Mucosa of rectum (tissue), 2 donors: ENCODE measurements at regions not wholly inside any gene's neighbourhood (a gene's known extent, or its start where the extent isn't known, plus 50 kb on each side); places are given as distances from the start of the nearest gene placed in this dataset.
"Not testable (repeated sequence)": the region's sequence is repeated elsewhere in the genome, so short reads cannot be mapped to it uniquely, and the experiment has no call there.

Source experiments
- H3K27ac ChIP-seq, 2 donors: one replicate each; pipeline ENCODE4 v1.7.0; 2013; ENCODE audit warnings: inconsistent platforms in 2 of 2, low read depth in 2 of 2, low read length in 2 of 2
- H3K27me3 ChIP-seq, 2 donors: one replicate each; pipeline ENCODE4 v1.7.0; 2013; ENCODE audit warnings: low read length in 2 of 2; ENCODE audit not compliant: control insufficient read depth in 2 of 2, insufficient read depth in 2 of 2
- H3K36me3 ChIP-seq, 2 donors: one replicate each; pipeline ENCODE4 v1.7.0; 2013; ENCODE audit warnings: low read length in 2 of 2; ENCODE audit not compliant: control insufficient read depth in 2 of 2, insufficient read depth in 2 of 2
- H3K4me1 ChIP-seq, 2 donors: one replicate each; pipeline ENCODE4 v1.7.0; 2013; ENCODE audit warnings: low read length in 2 of 2, mild to moderate bottlenecking in 1 of 2; ENCODE audit not compliant: control insufficient read depth in 2 of 2, insufficient read depth in 2 of 2
- H3K4me3 ChIP-seq, 2 donors: one replicate each; pipeline ENCODE4 v1.7.0; 2013; ENCODE audit warnings: low read length in 2 of 2
- H3K9ac ChIP-seq, 2 donors: one replicate each; pipeline ENCODE4 v1.7.0; 2013; ENCODE audit warnings: low read length in 2 of 2, low read depth in 1 of 2, mild to moderate bottlenecking in 1 of 2
- H3K9me3 ChIP-seq, 2 donors: one replicate each; pipeline ENCODE4 v1.7.0; 2013; ENCODE audit warnings: low read length in 2 of 2; ENCODE audit not compliant: control insufficient read depth in 2 of 2
- donor health status: healthy.
- donor health status: Normal muscosa, but diverticular disease.

DNA sequence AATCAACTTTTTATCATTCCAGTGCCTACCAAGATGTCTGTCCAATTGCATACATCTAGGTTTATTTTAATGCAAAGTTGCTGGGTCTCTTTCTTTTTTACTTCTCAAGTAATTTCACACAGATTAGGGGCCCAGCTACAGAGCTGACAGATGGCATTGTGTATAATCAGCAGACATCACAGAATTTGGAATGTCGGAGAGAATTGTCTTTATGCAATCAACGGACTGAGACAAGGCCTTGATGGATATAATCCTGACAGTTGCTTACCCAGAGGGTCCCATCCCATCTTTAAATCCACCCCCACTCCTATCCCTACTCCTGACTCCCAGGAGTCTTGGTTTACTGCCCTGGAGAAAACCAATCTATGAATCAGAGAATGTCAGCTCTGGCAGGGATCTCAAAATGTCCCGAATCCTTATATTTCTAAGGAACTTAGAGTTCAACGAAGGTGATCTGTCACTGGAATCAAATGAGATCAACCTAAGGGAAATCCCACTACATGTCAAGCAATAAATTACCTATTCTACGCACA lies 142.0 kb downstream of the LRATD1 start:
- Histone ChIP-seq H3K36me3 (no peaks in the 10 kb centered on the region), H3K27me3 (no peaks in the 10 kb centered on the region), H3K9ac (no peak overlapping the region), H3K4me3 (no peak overlapping the region), H3K9me3 (no peaks in the 10 kb centered on the region), H3K4me1 (no peaks in the 10 kb centered on the region), H3K27ac (no peak overlapping the region)

DNA sequence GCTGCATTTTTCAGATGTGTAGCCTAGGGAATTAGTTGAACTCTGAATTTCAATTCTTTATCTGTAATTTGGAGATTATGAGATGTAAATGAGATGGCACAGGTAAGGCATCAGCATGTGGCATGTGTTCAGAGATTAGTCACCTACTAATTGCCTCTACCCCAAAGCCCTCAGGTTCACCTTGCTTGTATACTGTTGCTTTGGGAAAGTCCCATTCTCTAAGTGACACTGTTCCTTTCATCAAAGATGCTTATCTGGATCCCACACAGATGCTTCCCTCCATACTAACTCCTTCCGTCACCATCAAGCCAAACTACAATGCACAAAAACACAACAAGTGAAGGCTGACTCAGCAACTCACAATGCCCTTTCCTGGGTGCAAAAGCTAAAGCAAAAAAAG lies 143.7 kb downstream of the LRATD1 start:
- no peaks in the 10 kb centered on the region for H3K36me3 ChIP-seq
- H3K27me3 ChIP-seq = no peaks in the 10 kb centered on the region
- H3K9me3 ChIP-seq = no peaks in the 10 kb centered on the region
- no peak overlapping the region for H3K4me3 ChIP-seq
- no peak overlapping the region for H3K9ac ChIP-seq
- no peak overlapping the region for H3K27ac ChIP-seq
- no peaks in the 10 kb centered on the region for H3K4me1 ChIP-seq

DNA sequence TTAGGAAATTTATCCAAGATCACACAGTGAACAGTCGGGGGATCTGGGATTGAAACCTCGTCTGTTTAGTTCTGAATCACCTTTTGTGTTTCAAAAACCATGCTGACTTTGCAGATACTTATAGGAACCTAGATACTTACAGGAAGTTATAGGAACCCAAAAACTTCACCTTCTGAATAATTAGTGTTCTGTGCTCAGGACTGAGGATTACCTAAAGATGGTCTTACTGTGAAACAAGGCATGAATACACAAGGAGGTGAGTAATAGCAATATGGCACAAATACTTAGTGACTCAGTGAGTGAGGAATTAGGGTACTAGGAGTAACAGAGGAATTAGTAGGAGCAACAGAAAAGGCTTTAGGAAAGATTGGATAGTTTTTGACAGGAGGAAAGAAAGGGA lies 145.5 kb downstream of the LRATD1 start:
- Histone ChIP-seq H3K4me3 (no peak overlapping the region), H3K27ac (no peak overlapping the region)

DNA sequence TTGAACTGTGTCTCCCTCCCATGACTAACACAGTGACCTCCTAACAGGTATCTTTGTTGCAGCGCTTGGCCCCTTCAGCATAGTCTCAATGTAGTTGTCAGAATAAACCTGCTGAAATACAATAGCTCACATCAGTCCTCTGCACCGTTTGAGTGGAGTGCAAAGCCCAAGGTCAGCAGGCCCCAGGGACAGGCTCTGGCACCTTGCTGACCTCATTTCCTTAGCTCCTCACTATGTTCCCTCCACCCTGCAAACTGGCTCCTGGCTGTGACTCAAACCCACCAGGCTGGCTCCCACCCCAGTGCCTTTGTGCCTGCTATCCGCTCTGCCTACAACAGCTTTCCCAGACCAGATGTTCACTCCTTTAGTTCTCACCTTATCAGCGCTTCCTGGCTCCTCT lies 146.7 kb downstream of the LRATD1 start:
- H3K27me3 ChIP-seq = no peaks in the 10 kb centered on the region
- H3K4me3 ChIP-seq = no peak overlapping the region
- no peaks in the 10 kb centered on the region for H3K4me1 ChIP-seq
- H3K9ac ChIP-seq = no peak overlapping the region
- no peaks in the 10 kb centered on the region for H3K9me3 ChIP-seq
- H3K36me3 ChIP-seq = no peaks in the 10 kb centered on the region
- no peak overlapping the region for H3K27ac ChIP-seq

More for the DNA sequence above, 145.5 kb downstream of the LRATD1 start:
- no peaks in the 10 kb centered on the region for H3K9me3 ChIP-seq
- H3K9ac ChIP-seq = no peak overlapping the region
- H3K36me3 ChIP-seq = no peaks in the 10 kb centered on the region
- no peaks in the 10 kb centered on the region for H3K27me3 ChIP-seq
- H3K4me1 ChIP-seq = no peaks in the 10 kb centered on the region

DNA sequence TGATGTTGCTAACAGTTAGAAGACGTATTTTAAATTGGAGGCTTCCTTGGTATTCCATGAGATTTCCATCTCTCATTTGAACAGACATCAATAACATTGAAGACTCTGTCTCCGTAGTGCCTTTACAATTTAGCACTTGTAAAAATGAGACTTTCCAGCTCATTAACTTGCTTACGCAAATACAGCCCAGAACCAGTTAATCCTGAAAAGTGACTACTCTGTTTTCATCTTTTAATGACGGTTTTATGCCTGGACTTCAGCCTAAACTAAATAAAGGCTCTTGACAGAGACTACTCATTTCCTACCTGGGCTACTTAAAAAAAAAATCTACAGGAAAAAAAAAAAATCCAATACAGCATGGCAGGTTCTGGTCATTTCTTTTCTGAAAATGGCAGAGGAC lies 148.6 kb downstream of the LRATD1 start:
- H3K27me3 ChIP-seq = no peaks in the 10 kb centered on the region
- H3K27ac ChIP-seq = no peak overlapping the region
- no peak overlapping the region for H3K4me3 ChIP-seq
- H3K4me1 ChIP-seq = no peaks in the 10 kb centered on the region
- H3K9me3 ChIP-seq = no peaks in the 10 kb centered on the region
- no peak overlapping the region for H3K9ac ChIP-seq
- no peaks in the 10 kb centered on the region for H3K36me3 ChIP-seq

DNA sequence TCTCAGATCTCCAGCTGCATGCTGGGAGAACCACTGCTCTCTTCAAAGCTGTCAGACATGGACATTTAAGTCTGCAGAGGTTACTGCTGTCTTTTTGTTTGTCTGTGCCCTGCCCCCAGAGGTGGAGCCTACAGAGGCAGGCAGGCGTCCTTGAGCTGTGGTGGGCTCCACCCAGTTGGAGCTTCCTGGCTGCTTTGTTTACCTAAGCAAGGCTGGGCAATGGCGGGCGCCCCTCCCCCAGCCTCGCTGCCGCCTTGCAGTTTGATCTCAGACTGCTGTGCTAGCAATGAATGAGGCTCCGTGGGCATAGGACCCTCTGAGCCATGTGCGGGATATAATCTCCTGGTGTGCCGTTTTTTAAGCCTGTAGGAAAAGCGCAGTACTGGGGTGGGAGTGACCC lies 156.3 kb downstream of the LRATD1 start:
- not testable (repeated sequence) for H3K9ac ChIP-seq, H3K4me3 ChIP-seq, H3K27ac ChIP-seq, H3K36me3 ChIP-seq, H3K9me3 ChIP-seq, H3K4me1 ChIP-seq, H3K27me3 ChIP-seq

DNA sequence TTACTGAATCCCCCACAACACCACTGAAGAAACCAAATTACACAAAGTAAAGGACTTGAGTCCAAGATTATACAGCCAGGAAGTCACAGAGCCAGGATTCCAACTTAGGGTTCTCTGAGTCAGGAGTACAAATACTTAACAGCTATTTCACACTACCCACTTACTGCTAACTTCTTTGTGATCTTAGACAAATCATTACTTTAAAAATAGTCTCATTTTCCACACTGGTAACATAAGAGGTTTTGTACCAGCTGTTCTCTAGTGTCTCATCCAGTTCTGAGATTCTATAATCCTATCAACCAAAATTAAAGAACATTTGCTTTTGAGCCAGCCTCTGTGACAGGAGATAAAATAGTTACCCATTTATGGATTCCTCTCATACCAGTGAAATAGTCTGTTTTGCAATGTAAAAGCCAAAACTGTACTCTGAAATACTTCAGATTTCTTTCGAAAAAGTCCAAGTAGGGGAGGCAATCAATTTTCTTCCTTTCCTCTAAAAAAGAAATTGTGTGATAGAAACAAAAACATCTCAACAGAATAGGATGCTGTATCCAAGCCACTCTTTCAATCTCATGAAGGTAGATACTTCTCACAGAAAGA lies 157.6 kb downstream of the LRATD1 start:
- Histone ChIP-seq H3K27ac (no peak overlapping the region), H3K9ac (no peak overlapping the region), H3K4me3 (no peak overlapping the region), H3K36me3 (no peaks in the 10 kb centered on the region), H3K4me1 (no peaks in the 10 kb centered on the region), H3K9me3 (no peaks in the 10 kb centered on the region), H3K27me3 (no peaks in the 10 kb centered on the region)

DNA sequence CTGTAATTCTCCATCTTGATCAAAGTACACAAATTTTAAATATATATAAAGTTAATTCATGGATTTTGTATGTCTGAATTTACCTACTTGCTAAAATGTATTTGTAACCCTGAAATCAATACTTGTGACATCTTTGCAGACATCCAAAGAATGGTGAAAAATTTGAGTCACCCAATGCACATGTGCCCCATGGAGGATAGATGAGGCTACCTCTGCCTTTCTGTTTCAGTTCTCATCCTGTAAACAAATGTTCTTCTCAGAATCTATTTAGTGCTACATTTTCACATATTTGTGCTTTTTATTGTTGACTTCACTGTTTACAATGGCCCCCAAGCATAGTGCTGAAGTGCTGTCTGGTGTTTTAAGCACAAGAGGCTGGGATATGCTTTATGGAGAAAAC lies 171.5 kb downstream of the LRATD1 start:
- H3K27ac ChIP-seq = no peak overlapping the region
- no peak overlapping the region for H3K9ac ChIP-seq
- no peaks in the 10 kb centered on the region for H3K9me3 ChIP-seq
- H3K27me3 ChIP-seq = no peaks in the 10 kb centered on the region
- no peaks in the 10 kb centered on the region for H3K4me1 ChIP-seq
- no peak overlapping the region for H3K4me3 ChIP-seq
- H3K36me3 ChIP-seq = no peaks in the 10 kb centered on the region

DNA sequence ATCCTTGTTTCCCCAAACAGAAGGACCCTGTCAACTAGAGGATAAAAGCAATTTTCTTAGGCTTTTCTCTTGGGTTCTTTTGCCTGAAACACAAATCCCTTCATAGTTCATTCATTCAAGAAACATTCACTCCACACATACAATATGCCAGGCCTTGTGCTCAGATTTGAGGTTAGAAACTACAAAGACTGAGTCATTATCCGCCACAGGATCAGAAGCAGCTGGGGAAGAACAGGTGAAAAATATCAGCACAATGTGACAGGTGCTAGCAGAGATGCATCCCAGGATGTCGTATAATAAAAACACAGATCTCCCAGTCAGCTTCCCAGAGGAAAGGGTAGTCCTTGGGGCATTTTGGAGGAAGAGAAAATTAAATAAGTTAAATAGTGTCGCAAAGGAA lies 172.4 kb downstream of the LRATD1 start:
- Histone ChIP-seq H3K4me1 (no peaks in the 10 kb centered on the region), H3K36me3 (no peaks in the 10 kb centered on the region), H3K27ac (no peak overlapping the region), H3K4me3 (no peak overlapping the region), H3K9me3 (no peaks in the 10 kb centered on the region), H3K9ac (no peak overlapping the region), H3K27me3 (no peaks in the 10 kb centered on the region)

DNA sequence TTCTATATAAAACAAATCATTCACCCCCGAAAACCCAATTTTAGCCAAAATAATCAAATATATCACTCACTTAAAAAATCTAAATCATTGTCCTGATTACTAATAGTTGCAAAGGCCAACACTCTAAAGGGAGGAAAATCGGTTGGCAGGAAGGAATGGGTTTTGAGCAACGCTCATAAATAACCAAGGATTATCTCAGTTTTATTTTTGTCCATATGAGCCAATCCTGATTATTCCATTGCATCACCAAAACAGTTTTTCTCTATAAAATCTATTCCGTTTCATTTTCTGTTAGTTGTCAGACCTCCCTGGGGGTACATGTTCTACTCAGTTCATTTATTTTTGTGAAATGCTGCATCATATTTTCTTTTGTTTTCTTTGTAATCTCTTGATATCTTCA lies 174.1 kb downstream of the LRATD1 start:
- Histone ChIP-seq H3K36me3 (no peaks in the 10 kb centered on the region), H3K4me3 (no peak overlapping the region), H3K9ac (no peak overlapping the region), H3K4me1 (no peaks in the 10 kb centered on the region), H3K9me3 (no peaks in the 10 kb centered on the region), H3K27me3 (no peaks in the 10 kb centered on the region), H3K27ac (no peak overlapping the region)

DNA sequence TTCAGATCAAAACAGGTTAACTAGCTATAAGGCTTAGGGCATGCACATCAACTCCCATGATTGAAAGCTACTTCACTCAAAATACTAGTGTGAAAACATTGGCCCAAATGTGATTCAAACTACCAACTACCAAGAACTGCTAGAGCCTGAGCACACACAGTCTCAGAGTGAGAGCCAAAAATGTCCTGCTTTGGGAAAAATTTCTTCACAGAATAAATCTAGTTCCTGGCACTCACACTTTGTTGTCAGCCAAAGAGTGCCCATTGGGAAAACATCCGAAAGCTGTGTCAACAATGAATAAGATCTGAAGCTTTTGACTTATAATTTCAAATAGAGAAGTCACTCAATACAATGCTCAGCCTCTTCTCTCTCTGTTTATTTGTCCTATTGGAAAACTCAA lies 182.7 kb downstream of the LRATD1 start:
- H3K4me1 ChIP-seq = no peaks in the 10 kb centered on the region
- H3K9ac ChIP-seq = no peak overlapping the region
- H3K4me3 ChIP-seq = no peak overlapping the region
- no peaks in the 10 kb centered on the region for H3K36me3 ChIP-seq
- H3K27me3 ChIP-seq = no peaks in the 10 kb centered on the region
- H3K27ac ChIP-seq = no peak overlapping the region
- H3K9me3 ChIP-seq = no peaks in the 10 kb centered on the region
